ENCODE measurements at regions not wholly inside any gene's neighbourhood (a gene's known extent, or its start where the extent isn't known, plus 50 kb on each side); places are given as distances from the start of the nearest gene placed in this dataset.
"Not testable (repeated sequence)": the region's sequence is repeated elsewhere in the genome, so short reads cannot be mapped to it uniquely, and the experiment has no call there.

DNA sequence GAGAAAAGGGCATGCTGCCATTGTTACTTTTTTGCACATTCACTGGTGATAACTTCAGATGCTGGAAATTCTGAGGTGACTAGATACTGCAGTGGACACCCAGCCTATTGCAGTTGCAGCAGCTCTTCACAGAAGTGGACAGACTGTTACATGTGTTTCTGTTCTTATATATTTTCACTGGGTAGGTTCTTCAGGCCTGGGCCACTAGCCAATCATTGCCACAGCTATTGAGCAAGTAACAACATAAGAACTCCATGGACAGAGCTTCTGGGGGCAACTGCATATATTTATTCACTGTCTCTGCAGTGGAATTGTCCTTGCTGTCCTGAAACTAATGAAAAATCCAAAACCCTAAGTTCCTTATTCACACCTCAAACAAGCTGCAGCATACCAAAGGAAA lies 938.6 kb upstream of the AMELY start:
- no peaks in the 10 kb centered on the region for H3K9me3 Mint-ChIP-seq
- no peak for DNase-seq (ENCODE audit: low spot score)
- no peaks in the 10 kb centered on the region for H3K4me1 Mint-ChIP-seq (ENCODE audit: low read depth)
- H3K27ac Mint-ChIP-seq, result no peak overlapping the region
- H3K4me3 Mint-ChIP-seq (ENCODE audit: low read depth), result no peak overlapping the region
- no peaks in the 10 kb centered on the region for H3K36me3 Mint-ChIP-seq (ENCODE audit: low read depth)
- H3K27me3 Mint-ChIP-seq (ENCODE audit: low read depth), result no peaks in the 10 kb centered on the region
- intact Hi-C loops (cut with micrococcal nuclease), result no loop called here

- DNase-seq (ENCODE audit: low spot score), result no peak
- Mint-ChIP-seq H3K27me3 (ENCODE audit: low read depth) (no peaks in the 10 kb centered on the region), H3K4me3 (ENCODE audit: low read depth) (no peak overlapping the region), H3K36me3 (ENCODE audit: low read depth) (no peaks in the 10 kb centered on the region), H3K27ac (no peak overlapping the region), H3K9me3 (no peaks in the 10 kb centered on the region), H3K4me1 (ENCODE audit: low read depth) (no peaks in the 10 kb centered on the region)
- intact Hi-C loops (cut with micrococcal nuclease), result no loop called here
Measured at GRCh38 chrY:7845776-7846175, 934.2 kb upstream of the AMELY start.

- Mint-ChIP-seq H3K4me3 (ENCODE audit: low read depth) (no peak overlapping the region), H3K36me3 (ENCODE audit: low read depth) (no peaks in the 10 kb centered on the region), H3K9me3 (no peaks in the 10 kb centered on the region), H3K27ac (no peak overlapping the region), H3K27me3 (ENCODE audit: low read depth) (no peaks in the 10 kb centered on the region), H3K4me1 (ENCODE audit: low read depth) (no peaks in the 10 kb centered on the region)
- intact Hi-C loops (cut with micrococcal nuclease), result no loop called here
- DNase-seq (ENCODE audit: low spot score), result no peak
Measured at GRCh38 chrY:7837046-7837445, 925.5 kb upstream of the AMELY start.

DNA sequence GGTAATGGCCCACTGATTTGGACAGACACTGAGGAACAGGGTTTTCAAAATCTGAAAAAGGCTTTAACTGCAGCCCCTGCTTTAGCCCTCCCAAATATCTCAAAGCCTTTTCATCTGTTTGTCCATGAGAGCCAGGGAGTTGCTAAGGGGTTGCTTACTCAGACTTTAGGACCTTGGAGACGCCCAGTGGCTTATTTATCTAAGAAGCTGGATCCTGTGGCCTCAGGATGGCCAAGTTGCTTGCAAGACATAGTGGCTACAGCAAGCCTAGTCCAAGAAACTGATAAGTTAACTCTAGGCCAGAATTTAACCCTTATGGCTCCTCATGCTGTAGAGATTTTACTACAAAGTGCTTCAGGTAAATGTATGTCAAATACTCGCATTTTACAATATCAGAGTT lies 924.8 kb upstream of the AMELY start:
- no peak overlapping the region for H3K27ac Mint-ChIP-seq
- DNase-seq (ENCODE audit: low spot score), result no peak
- H3K27me3 Mint-ChIP-seq (ENCODE audit: low read depth), result no peaks in the 10 kb centered on the region
- no peak overlapping the region for H3K4me3 Mint-ChIP-seq (ENCODE audit: low read depth)
- no peaks in the 10 kb centered on the region for H3K9me3 Mint-ChIP-seq
- H3K36me3 Mint-ChIP-seq (ENCODE audit: low read depth), result no peaks in the 10 kb centered on the region
- no peaks in the 10 kb centered on the region for H3K4me1 Mint-ChIP-seq (ENCODE audit: low read depth)
- intact Hi-C loops (cut with micrococcal nuclease), result no loop called here

DNA sequence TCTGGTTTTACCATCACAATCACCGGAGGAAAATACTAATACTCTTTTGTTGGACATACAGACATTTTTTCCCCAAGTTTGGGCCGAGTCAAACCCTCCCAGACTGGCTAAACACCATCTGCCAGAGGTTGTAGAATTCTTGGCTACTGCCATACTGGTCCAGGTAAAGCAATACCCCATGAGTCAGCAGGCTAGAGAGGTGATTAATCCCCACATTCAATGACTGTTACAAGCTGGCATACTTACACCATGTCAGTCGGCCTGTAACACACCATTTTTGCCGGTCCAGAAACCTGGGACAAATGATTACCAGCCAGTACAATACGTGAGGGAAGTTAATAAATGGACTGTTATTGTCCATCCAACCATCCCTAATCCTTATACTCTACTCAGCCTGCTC lies 923.9 kb upstream of the AMELY start:
- Mint-ChIP-seq H3K9me3 (no peaks in the 10 kb centered on the region), H3K36me3 (ENCODE audit: low read depth) (no peaks in the 10 kb centered on the region), H3K27ac (no peak overlapping the region), H3K27me3 (ENCODE audit: low read depth) (no peaks in the 10 kb centered on the region), H3K4me1 (ENCODE audit: low read depth) (no peaks in the 10 kb centered on the region), H3K4me3 (ENCODE audit: low read depth) (no peak overlapping the region)
- intact Hi-C loops (cut with micrococcal nuclease), result no loop called here
- no peak for DNase-seq (ENCODE audit: low spot score)

GRCh38 chrY:7834284-7834683 lies 922.7 kb upstream of the AMELY start:
- intact Hi-C loops (cut with micrococcal nuclease), result no loop called here
- DNase-seq (ENCODE audit: low spot score), result no peak

GRCh38 chrY:7830881-7831280 lies 919.3 kb upstream of the AMELY start:
- H3K4me1 Mint-ChIP-seq (ENCODE audit: low read depth); DNase-seq (ENCODE audit: low spot score); H3K4me3 Mint-ChIP-seq (ENCODE audit: low read depth); H3K36me3 Mint-ChIP-seq (ENCODE audit: low read depth); H3K27ac Mint-ChIP-seq; intact Hi-C loops (cut with micrococcal nuclease); H3K9me3 Mint-ChIP-seq; H3K27me3 Mint-ChIP-seq (ENCODE audit: low read depth): not testable (repeated sequence)

More at GRCh38 chrY:7834284-7834683, 922.7 kb upstream of the AMELY start:
- H3K36me3 Mint-ChIP-seq (ENCODE audit: low read depth), result no peaks in the 10 kb centered on the region
- no peaks in the 10 kb centered on the region for H3K4me1 Mint-ChIP-seq (ENCODE audit: low read depth)
- H3K27me3 Mint-ChIP-seq (ENCODE audit: low read depth), result no peaks in the 10 kb centered on the region
- no peak overlapping the region for H3K27ac Mint-ChIP-seq
- H3K4me3 Mint-ChIP-seq (ENCODE audit: low read depth), result no peak overlapping the region
- H3K9me3 Mint-ChIP-seq, result no peaks in the 10 kb centered on the region

DNA sequence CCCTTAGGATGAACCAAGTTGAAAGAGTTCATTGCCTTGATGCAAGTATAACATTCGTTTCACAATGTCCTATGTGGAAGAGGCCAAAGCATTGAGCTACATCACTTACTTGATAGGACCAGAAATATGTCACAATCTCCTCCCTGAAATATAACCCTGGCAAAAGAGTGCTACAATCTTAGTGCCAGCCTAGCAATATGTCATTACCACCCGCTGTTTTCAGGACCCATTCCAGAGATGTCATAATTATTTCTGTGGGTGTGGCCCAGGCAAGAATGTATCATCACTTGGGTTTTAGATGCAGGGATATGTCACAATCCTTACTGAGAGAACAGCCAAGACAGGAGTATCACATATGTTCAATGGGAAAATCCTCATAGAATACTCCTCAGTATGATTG lies 915.0 kb upstream of the AMELY start:
- Mint-ChIP-seq H3K4me1 (ENCODE audit: low read depth) (no peaks in the 10 kb centered on the region), H3K36me3 (ENCODE audit: low read depth) (no peaks in the 10 kb centered on the region), H3K27ac (no peak overlapping the region), H3K9me3 (no peaks in the 10 kb centered on the region), H3K4me3 (ENCODE audit: low read depth) (no peak overlapping the region), H3K27me3 (ENCODE audit: low read depth) (no peaks in the 10 kb centered on the region)
- intact Hi-C loops (cut with micrococcal nuclease), result no loop called here
- DNase-seq (ENCODE audit: low spot score), result no peak

GRCh38 chrY:7825874-7826273 lies 914.3 kb upstream of the AMELY start:
- no peaks in the 10 kb centered on the region for H3K27me3 Mint-ChIP-seq (ENCODE audit: low read depth)
- H3K27ac Mint-ChIP-seq, result no peak overlapping the region
- intact Hi-C loops (cut with micrococcal nuclease), result no loop called here
- DNase-seq (ENCODE audit: low spot score), result no peak
- H3K4me1 Mint-ChIP-seq (ENCODE audit: low read depth), result no peaks in the 10 kb centered on the region
- no peaks in the 10 kb centered on the region for H3K9me3 Mint-ChIP-seq
- no peak overlapping the region for H3K4me3 Mint-ChIP-seq (ENCODE audit: low read depth)
- H3K36me3 Mint-ChIP-seq (ENCODE audit: low read depth), result no peaks in the 10 kb centered on the region

DNA sequence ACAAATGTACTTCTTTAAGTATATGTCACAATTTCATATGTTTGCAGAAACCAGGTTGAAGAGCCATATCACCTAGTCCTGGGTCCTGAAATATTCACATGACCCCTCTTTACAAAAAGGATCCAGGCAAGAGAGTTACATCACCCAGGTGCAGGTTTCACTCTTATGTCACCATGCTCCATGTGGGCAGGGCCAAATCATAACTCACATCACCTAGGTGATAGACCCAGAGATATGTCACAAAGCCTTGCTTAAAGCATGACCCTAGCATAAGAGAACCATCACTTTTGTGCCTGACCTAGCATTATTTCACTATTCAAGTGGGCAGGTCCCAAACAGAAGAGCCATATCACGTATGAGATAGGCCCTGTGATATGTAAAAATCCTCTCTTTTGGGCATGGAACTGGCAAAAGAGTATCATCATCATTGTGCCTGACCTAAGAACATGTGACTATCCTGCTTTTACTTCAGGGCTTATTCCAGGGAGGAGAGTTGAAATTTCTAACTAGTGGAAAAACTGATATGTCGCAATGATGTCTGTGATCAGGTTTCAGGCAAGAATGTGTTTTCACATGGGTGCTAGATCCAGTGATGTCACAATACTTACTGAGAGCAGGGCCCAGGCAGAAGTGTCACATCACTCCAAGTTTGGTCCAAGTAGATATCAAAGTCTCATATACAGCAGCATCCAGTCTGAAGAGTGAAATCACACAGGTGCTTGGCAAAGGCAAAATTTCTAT lies 909.9 kb upstream of the AMELY start:
- no peaks in the 10 kb centered on the region for H3K36me3 Mint-ChIP-seq (ENCODE audit: low read depth)
- no peak overlapping the region for H3K4me3 Mint-ChIP-seq (ENCODE audit: low read depth)
- no peak for DNase-seq (ENCODE audit: low spot score)
- H3K9me3 Mint-ChIP-seq, result no peaks in the 10 kb centered on the region
- H3K27me3 Mint-ChIP-seq (ENCODE audit: low read depth), result no peaks in the 10 kb centered on the region
- H3K27ac Mint-ChIP-seq, result no peak overlapping the region
- intact Hi-C loops (cut with micrococcal nuclease), result no loop called here
- peaks cover 2% of the 10 kb centered on the region for H3K4me1 Mint-ChIP-seq (ENCODE audit: low read depth)

DNA sequence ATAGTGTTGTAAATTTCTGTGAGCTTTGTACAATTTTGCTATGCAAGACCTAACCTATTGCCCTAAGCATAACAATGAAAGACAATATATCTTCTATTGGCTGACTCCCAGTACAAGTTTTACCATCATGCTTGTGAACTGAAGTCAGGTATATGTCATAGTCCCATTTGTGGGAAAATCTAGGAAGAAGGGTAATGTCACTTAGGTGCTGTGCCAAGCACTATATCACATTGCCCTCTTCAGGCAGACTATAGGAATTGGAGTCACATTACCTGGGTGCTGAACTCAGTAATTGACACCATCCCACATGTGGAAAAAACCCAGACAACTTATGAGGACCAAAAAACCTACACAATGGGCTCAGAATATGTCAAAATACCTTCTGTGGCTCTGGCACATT lies 907.4 kb upstream of the AMELY start:
- no peak for DNase-seq (ENCODE audit: low spot score)
- H3K4me3 Mint-ChIP-seq (ENCODE audit: low read depth), result no peak overlapping the region
- H3K9me3 Mint-ChIP-seq, result no peaks in the 10 kb centered on the region
- H3K27ac Mint-ChIP-seq, result no peak overlapping the region
- no peaks in the 10 kb centered on the region for H3K27me3 Mint-ChIP-seq (ENCODE audit: low read depth)
- intact Hi-C loops (cut with micrococcal nuclease), result loop anchor here (10.0 kb wide), 1 partner anchor 474 kb away; no protein-coding TSS in a partner anchor
- peaks cover 2% of the 10 kb centered on the region for H3K4me1 Mint-ChIP-seq (ENCODE audit: low read depth)
- H3K36me3 Mint-ChIP-seq (ENCODE audit: low read depth), result no peaks in the 10 kb centered on the region

GRCh38 chrY:7816567-7816966 lies 905.0 kb upstream of the AMELY start:
- Mint-ChIP-seq H3K27me3 (ENCODE audit: low read depth) (no peaks in the 10 kb centered on the region), H3K36me3 (ENCODE audit: low read depth) (no peaks in the 10 kb centered on the region), H3K4me3 (ENCODE audit: low read depth) (no peak overlapping the region), H3K27ac (no peak overlapping the region), H3K4me1 (ENCODE audit: low read depth) (peaks cover 2% of the 10 kb centered on the region), H3K9me3 (no peaks in the 10 kb centered on the region)
- no peak for DNase-seq (ENCODE audit: low spot score)
- intact Hi-C loops (cut with micrococcal nuclease), result loop anchor here (10.0 kb wide), 1 partner anchor 472 kb away; no protein-coding TSS in a partner anchor

- H3K27me3 Mint-ChIP-seq (ENCODE audit: low read depth), result no peaks in the 10 kb centered on the region
- H3K4me1 Mint-ChIP-seq (ENCODE audit: low read depth), result peaks cover 2% of the 10 kb centered on the region
- H3K4me3 Mint-ChIP-seq (ENCODE audit: low read depth), result no peak overlapping the region
- no peak overlapping the region for H3K27ac Mint-ChIP-seq
- intact Hi-C loops (cut with micrococcal nuclease), result loop anchor here (10.0 kb wide), 1 partner anchor 471 kb away; no protein-coding TSS in a partner anchor
- no peaks in the 10 kb centered on the region for H3K9me3 Mint-ChIP-seq
- no peaks in the 10 kb centered on the region for H3K36me3 Mint-ChIP-seq (ENCODE audit: low read depth)
- DNase-seq (ENCODE audit: low spot score), result no peak
Measured at GRCh38 chrY:7815921-7816320, 904.4 kb upstream of the AMELY start.

DNA sequence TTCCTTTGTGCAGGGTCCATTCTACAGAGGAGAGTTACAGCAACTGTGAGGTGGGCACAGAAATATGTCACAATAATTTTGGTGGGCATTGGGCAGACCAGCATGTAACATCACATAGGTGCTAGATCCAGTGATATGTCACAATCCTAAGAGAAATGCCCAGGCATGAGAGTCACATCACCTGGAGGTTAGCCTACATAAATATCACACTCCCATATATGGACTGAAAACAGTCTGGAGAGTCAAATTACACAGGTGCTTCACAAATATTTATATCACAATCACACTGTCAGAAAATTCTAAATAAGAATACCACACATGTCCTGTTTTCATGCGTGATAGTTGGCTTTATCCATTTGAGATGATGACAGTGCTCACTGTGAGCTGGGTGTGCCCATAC lies 903.7 kb upstream of the AMELY start:
- no peak overlapping the region for H3K27ac Mint-ChIP-seq
- H3K36me3 Mint-ChIP-seq (ENCODE audit: low read depth), result no peaks in the 10 kb centered on the region
- intact Hi-C loops (cut with micrococcal nuclease), result loop anchor here (10.0 kb wide), 1 partner anchor 470 kb away; no protein-coding TSS in a partner anchor
- no peak overlapping the region for H3K4me3 Mint-ChIP-seq (ENCODE audit: low read depth)
- DNase-seq (ENCODE audit: low spot score), result no peak
- H3K9me3 Mint-ChIP-seq, result no peaks in the 10 kb centered on the region
- no peaks in the 10 kb centered on the region for H3K27me3 Mint-ChIP-seq (ENCODE audit: low read depth)
- H3K4me1 Mint-ChIP-seq (ENCODE audit: low read depth), result peaks cover 2% of the 10 kb centered on the region

All from activated T-helper 2 cell treated with anti-CD3 and anti-CD28 coated beads, Interferon-gamma antibody, Interleukin-2, Interleukin-4, amounts not matched to agents 10 μg/mL and 5 μg/mL and 100 μg/mL, durations not matched to agents 14 hours and 24 hours and 36 hours (primary cell).